SK-N-SH (cell line): ENCODE measurements at regions not wholly inside any gene's neighbourhood (a gene's known extent, or its start where the extent isn't known, plus 50 kb on each side); places are given as distances from the start of the nearest gene placed in this dataset.

Source experiments
- CHD2 ChIP-seq: fragments of 150-350 bp; IDR thresholded peaks from 2 replicates; pipeline ENCODE4 v1.6.1; 2018; ENCODE audit warnings: low read length; ENCODE audit not compliant: partially characterized antibody
- ELF1 ChIP-seq: IDR thresholded peaks from 2 replicates; pipeline ENCODE4 v1.4.0; 2012
- FOXM1 ChIP-seq: IDR thresholded peaks from 2 replicates; pipeline ENCODE4 v1.4.0; 2012; ENCODE audit warnings: low read depth, mild to moderate bottlenecking
- GATA2 ChIP-seq: sonication (generic); formaldehyde crosslinking; IDR thresholded peaks from 2 replicates; pipeline ENCODE4 v1.5.0; 2020; ENCODE audit warnings: mild to moderate bottlenecking, missing genetic modification reagents
- JUND ChIP-seq: IDR thresholded peaks from 2 replicates; pipeline ENCODE4 v1.4.0; 2012
- MXI1 ChIP-seq: IDR thresholded peaks from 2 replicates; pipeline ENCODE4 v1.6.1; 2012; ENCODE audit warnings: mild to moderate bottlenecking, low read depth, low read length, improper control_type of control experiment
- NFIC ChIP-seq: IDR thresholded peaks from 2 replicates; pipeline ENCODE4 v1.4.0; 2012; ENCODE audit warnings: borderline replicate concordance
- POLR2AphosphoS5 ChIP-seq: IDR thresholded peaks from 2 replicates; pipeline ENCODE4 v1.6.1; 2012; ENCODE audit warnings: low read depth, low read length
- RCOR1 ChIP-seq: fragments of 150-350 bp; IDR thresholded peaks from 2 replicates; pipeline ENCODE4 v1.6.1; 2017; ENCODE audit warnings: antibody characterized with exemption, low read length
- RFX5 ChIP-seq: IDR thresholded peaks from 2 replicates; pipeline ENCODE4 v1.6.1; 2012; ENCODE audit warnings: mild to moderate bottlenecking, improper control_type of control experiment, low read length
- TAF1 ChIP-seq: IDR thresholded peaks from 2 replicates; pipeline ENCODE4 v1.6.1; 2012; ENCODE audit warnings: low read depth, mild to moderate bottlenecking, low read length, moderate library complexity, borderline replicate concordance
- TF ChIP-seq, protein P1 (sequence below): IDR thresholded peaks from 2 replicates; pipeline ENCODE4; 2012
- TF ChIP-seq, protein P2 (sequence below): fragments of 200-600 bp; sonication (generic); IDR thresholded peaks from 2 replicates; pipeline ENCODE4 v1.6.1; 2017; ENCODE audit warnings: antibody characterized with exemption, mild to moderate bottlenecking, moderate library complexity
- TF ChIP-seq, protein P3 (sequence below): IDR thresholded peaks from 2 replicates; pipeline ENCODE4 v1.4.0; 2012; ENCODE audit warnings: low read depth

DNA sequence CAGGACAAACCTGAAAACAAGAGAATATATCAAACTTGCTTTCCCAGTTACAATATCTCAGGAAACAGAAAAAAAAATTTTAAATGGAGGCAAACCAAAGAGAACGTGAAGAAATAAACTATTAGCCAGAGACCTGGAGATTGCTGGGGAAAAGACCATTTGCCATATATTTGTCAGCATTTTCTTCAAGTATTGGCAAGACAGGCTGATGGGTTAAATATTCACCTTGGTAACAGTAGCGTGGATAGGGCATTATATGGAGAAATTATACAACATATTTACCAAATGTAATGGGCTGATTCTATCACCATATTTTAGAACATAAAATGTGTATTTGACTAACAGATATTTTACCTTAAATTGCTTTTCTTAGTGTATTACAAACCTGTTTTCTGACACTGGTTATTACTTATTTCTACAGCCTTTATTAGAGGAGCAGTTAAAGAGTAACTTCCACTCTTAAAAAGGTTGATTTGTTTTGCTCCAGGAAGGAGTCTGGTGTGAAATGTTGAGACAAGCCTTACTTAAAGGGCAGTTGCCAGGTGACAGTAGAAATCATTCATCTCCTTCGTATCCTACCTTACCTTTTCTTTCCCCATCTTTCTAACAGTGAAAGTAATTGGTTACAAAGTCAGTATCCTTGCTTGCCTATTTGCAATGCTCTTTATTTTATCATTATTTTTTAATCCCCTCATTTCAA is 575.5 kb downstream of the GBA3 start:
- TF ChIP-seq, protein P1, sequence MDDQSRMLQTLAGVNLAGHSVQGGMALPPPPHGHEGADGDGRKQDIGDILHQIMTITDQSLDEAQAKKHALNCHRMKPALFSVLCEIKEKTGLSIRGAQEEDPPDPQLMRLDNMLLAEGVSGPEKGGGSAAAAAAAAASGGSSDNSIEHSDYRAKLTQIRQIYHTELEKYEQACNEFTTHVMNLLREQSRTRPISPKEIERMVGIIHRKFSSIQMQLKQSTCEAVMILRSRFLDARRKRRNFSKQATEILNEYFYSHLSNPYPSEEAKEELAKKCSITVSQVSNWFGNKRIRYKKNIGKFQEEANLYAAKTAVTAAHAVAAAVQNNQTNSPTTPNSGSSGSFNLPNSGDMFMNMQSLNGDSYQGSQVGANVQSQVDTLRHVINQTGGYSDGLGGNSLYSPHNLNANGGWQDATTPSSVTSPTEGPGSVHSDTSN = no peak
- TF ChIP-seq GATA2 (CRISPR knock-in tag) (no peak), TAF1 (no peak), MXI1 (no peak), CHD2 (no peak), RFX5 (no peak), FOXM1 (no peak), RCOR1 (no peak), ELF1 (no peak), POLR2AphosphoS5 (no peak), JUND (no peak), NFIC (no peak)
- TF ChIP-seq, protein P2, sequence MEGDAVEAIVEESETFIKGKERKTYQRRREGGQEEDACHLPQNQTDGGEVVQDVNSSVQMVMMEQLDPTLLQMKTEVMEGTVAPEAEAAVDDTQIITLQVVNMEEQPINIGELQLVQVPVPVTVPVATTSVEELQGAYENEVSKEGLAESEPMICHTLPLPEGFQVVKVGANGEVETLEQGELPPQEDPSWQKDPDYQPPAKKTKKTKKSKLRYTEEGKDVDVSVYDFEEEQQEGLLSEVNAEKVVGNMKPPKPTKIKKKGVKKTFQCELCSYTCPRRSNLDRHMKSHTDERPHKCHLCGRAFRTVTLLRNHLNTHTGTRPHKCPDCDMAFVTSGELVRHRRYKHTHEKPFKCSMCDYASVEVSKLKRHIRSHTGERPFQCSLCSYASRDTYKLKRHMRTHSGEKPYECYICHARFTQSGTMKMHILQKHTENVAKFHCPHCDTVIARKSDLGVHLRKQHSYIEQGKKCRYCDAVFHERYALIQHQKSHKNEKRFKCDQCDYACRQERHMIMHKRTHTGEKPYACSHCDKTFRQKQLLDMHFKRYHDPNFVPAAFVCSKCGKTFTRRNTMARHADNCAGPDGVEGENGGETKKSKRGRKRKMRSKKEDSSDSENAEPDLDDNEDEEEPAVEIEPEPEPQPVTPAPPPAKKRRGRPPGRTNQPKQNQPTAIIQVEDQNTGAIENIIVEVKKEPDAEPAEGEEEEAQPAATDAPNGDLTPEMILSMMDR = no peak
- TF ChIP-seq, protein P3, sequence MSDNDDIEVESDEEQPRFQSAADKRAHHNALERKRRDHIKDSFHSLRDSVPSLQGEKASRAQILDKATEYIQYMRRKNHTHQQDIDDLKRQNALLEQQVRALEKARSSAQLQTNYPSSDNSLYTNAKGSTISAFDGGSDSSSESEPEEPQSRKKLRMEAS = no peak
